ENCODE measurements at regions not wholly inside any gene's neighbourhood (a gene's known extent, or its start where the extent isn't known, plus 50 kb on each side); places are given as distances from the start of the nearest gene placed in this dataset.

DNA sequence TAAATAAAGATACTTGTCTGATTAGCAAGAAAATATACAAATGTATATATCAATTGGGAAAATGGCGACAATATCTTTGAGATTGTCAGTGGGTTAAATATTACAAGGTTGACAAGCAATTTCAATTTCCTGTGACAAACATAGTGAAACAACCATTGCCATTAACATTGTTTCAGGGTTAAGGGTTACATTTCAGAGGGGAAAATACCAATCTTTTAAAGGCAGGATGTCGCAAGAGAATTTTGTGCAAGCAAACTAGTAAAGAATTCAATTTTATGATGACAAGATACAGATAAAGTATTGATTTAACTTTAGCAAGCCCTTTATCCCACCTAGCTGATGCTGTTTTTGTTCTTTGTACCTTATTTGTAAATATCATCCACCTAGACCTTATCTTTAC is 305.8 kb upstream of the GRIA3 start:
- H3K27ac ChIP-seq (ENCODE audit: control insufficient read depth, insufficient read depth, low read length) = no peak overlapping the region

GRCh38 chrX:122880952-122881351 is 303.1 kb upstream of the GRIA3 start:
- FAIRE-seq = no peak
- no peaks in the 10 kb centered on the region for H3K9me3 ChIP-seq (ENCODE audit: control insufficient read depth, low read depth, low read length)
- no peak overlapping the region for H2AFZ ChIP-seq (ENCODE audit: control insufficient read depth, low read length)
- no peaks in the 10 kb centered on the region for H3K9me1 ChIP-seq (ENCODE audit: control insufficient read depth, extremely low read depth, insufficient read depth, low read length)
- no peak overlapping the region for H3K27ac ChIP-seq (ENCODE audit: control insufficient read depth, insufficient read depth, low read length)
- no peak overlapping the region for H3K4me2 ChIP-seq (ENCODE audit: control insufficient read depth, extremely low read depth, insufficient read depth, low read depth, low read length)
- no peak for DNase-seq (ENCODE audit: low read depth, low spot score)
- H3K9ac ChIP-seq (ENCODE audit: control insufficient read depth, extremely low read depth, insufficient read depth, low read length) = no peak overlapping the region
- no peak overlapping the region for H3K4me3 ChIP-seq (ENCODE audit: control insufficient read depth in 2 of 3, extremely low read depth in 1 of 3, insufficient read depth in 2 of 3, low read depth in 1 of 3, low read length in 3 of 3)
- no peaks in the 10 kb centered on the region for H3K79me2 ChIP-seq (ENCODE audit: control insufficient read depth, insufficient read depth, low read length)
- no peaks in the 10 kb centered on the region for H3K27me3 ChIP-seq (ENCODE audit: control insufficient read depth, extremely low read depth, insufficient read depth, low read length)
- H4K20me1 ChIP-seq (ENCODE audit: control insufficient read depth, extremely low read depth, insufficient read depth, low read length) = no peaks in the 10 kb centered on the region
- no peaks in the 10 kb centered on the region for H3K36me3 ChIP-seq (ENCODE audit: control insufficient read depth in 2 of 2, extremely low read depth in 1 of 2, insufficient read depth in 2 of 2, low read length in 2 of 2)
- TF ChIP-seq EZH2 (IDR thresholded peaks at IDR 0.05; ENCODE audit: low read length) = no peak
- TF ChIP-seq, protein P1, sequence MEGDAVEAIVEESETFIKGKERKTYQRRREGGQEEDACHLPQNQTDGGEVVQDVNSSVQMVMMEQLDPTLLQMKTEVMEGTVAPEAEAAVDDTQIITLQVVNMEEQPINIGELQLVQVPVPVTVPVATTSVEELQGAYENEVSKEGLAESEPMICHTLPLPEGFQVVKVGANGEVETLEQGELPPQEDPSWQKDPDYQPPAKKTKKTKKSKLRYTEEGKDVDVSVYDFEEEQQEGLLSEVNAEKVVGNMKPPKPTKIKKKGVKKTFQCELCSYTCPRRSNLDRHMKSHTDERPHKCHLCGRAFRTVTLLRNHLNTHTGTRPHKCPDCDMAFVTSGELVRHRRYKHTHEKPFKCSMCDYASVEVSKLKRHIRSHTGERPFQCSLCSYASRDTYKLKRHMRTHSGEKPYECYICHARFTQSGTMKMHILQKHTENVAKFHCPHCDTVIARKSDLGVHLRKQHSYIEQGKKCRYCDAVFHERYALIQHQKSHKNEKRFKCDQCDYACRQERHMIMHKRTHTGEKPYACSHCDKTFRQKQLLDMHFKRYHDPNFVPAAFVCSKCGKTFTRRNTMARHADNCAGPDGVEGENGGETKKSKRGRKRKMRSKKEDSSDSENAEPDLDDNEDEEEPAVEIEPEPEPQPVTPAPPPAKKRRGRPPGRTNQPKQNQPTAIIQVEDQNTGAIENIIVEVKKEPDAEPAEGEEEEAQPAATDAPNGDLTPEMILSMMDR (optimal IDR thresholded peaks at IDR 0.05 in 1 of 3, IDR thresholded peaks at IDR 0.05 in 1 of 3, conservative IDR thresholded peaks at IDR 0.05 in 1 of 3; ENCODE audit: extremely low read depth in 1 of 3, insufficient read depth in 2 of 3, low read length in 3 of 3) = no peak
- dilution Hi-C loops (cut with MboI; ENCODE audit: extremely low pct_ligation_motif_present, low sequenced_read_pairs) = no loop called here
- no peaks in the 10 kb centered on the region for H3K4me1 ChIP-seq (ENCODE audit: control insufficient read depth, extremely low read depth, insufficient read depth, low read length)

More for the DNA sequence above, 305.8 kb upstream of the GRIA3 start:
- no peak overlapping the region for H3K9ac ChIP-seq (ENCODE audit: control insufficient read depth, extremely low read depth, insufficient read depth, low read length)
- no peak overlapping the region for H3K4me2 ChIP-seq (ENCODE audit: control insufficient read depth, extremely low read depth, insufficient read depth, low read depth, low read length)
- no peak overlapping the region for H2AFZ ChIP-seq (ENCODE audit: control insufficient read depth, low read length)
- dilution Hi-C loops (cut with MboI; ENCODE audit: extremely low pct_ligation_motif_present, low sequenced_read_pairs) = no loop called here
- H3K79me2 ChIP-seq (ENCODE audit: control insufficient read depth, insufficient read depth, low read length) = no peaks in the 10 kb centered on the region
- H3K4me3 ChIP-seq (ENCODE audit: control insufficient read depth in 2 of 3, extremely low read depth in 1 of 3, insufficient read depth in 2 of 3, low read depth in 1 of 3, low read length in 3 of 3) = no peak overlapping the region
- H4K20me1 ChIP-seq (ENCODE audit: control insufficient read depth, extremely low read depth, insufficient read depth, low read length) = no peaks in the 10 kb centered on the region
- H3K36me3 ChIP-seq (ENCODE audit: control insufficient read depth in 2 of 2, extremely low read depth in 1 of 2, insufficient read depth in 2 of 2, low read length in 2 of 2) = no peaks in the 10 kb centered on the region
- no peak for FAIRE-seq
- DNase-seq (ENCODE audit: low read depth, low spot score) = no peak
- no peaks in the 10 kb centered on the region for H3K9me1 ChIP-seq (ENCODE audit: control insufficient read depth, extremely low read depth, insufficient read depth, low read length)
- no peaks in the 10 kb centered on the region for H3K9me3 ChIP-seq (ENCODE audit: control insufficient read depth, low read depth, low read length)
- H3K4me1 ChIP-seq (ENCODE audit: control insufficient read depth, extremely low read depth, insufficient read depth, low read length) = no peaks in the 10 kb centered on the region
- no peak for TF ChIP-seq EZH2 (IDR thresholded peaks at IDR 0.05; ENCODE audit: low read length)
- TF ChIP-seq, protein P1 (optimal IDR thresholded peaks at IDR 0.05 in 1 of 3, IDR thresholded peaks at IDR 0.05 in 1 of 3, conservative IDR thresholded peaks at IDR 0.05 in 1 of 3; ENCODE audit: extremely low read depth in 1 of 3, insufficient read depth in 2 of 3, low read length in 3 of 3) = no peak
- H3K27me3 ChIP-seq (ENCODE audit: control insufficient read depth, extremely low read depth, insufficient read depth, low read length) = no peaks in the 10 kb centered on the region

Data from keratinocyte (primary cell).